Neutrophil (primary cell): ENCODE measurements at regions not wholly inside any gene's neighbourhood (a gene's known extent, or its start where the extent isn't known, plus 50 kb on each side); places are given as distances from the start of the nearest gene placed in this dataset.

Experiments
- H3K27ac ChIP-seq: fragments of 200-600 bp; sonication (generic); 2 replicates; pipeline ENCODE4 v1.5.1; 2016; ENCODE audit warnings: mild to moderate bottlenecking, moderate library complexity
- H3K27me3 ChIP-seq: fragments of 200-600 bp; sonication (generic); 2 replicates; pipeline ENCODE4 v1.6.0; 2016; ENCODE audit warnings: mild to moderate bottlenecking
- H3K36me3 ChIP-seq: fragments of 200-600 bp; sonication (generic); 2 replicates; pipeline ENCODE4 v1.5.1; 2017
- H3K4me1 ChIP-seq, 2 experiments: fragments of 200-600 bp in 1 of 2; sonication (generic) in 1 of 2; 1 replicate in 1 of 2; 2 replicates in 1 of 2; pipeline versions ENCODE4 v1.5.1 to v1.6.1; 2013 to 2016; ENCODE audit warnings: low read depth in 1 of 2, low read length in 1 of 2, mild to moderate bottlenecking in 1 of 2, moderate library complexity in 1 of 2; ENCODE audit not compliant: control insufficient read depth in 1 of 2, insufficient read depth in 1 of 2
- H3K4me3 ChIP-seq, 2 experiments: fragments of 200-600 bp in 1 of 2; sonication (generic) in 1 of 2; 1 replicate in 1 of 2; 2 replicates in 1 of 2; pipeline ENCODE4 v1.5.1; 2013 to 2016; ENCODE audit warnings: low read depth in 1 of 2, low read length in 1 of 2, mild to moderate bottlenecking in 1 of 2, moderate library complexity in 1 of 2
- H3K9me3 ChIP-seq: fragments of 200-600 bp; sonication (generic); 2 replicates; pipeline ENCODE4 v1.5.1; 2016
- CTCF ChIP-seq: fragments of 200-600 bp; sonication (generic); IDR thresholded peaks from 2 replicates; pipeline ENCODE4 v1.5.1; 2016; ENCODE audit warnings: antibody characterized with exemption

GRCh38 chr21:38646213-38646837 lies 148.0 kb upstream of the ERG start:
- Histone ChIP-seq H3K9me3 (no peaks in the 10 kb centered on the region), H3K27ac (no peak overlapping the region), H3K36me3 (no peaks in the 10 kb centered on the region), H3K27me3 (no peaks in the 10 kb centered on the region), H3K4me1 (no peaks in the 10 kb centered on the region), H3K4me3 (no peak overlapping the region)
- TF ChIP-seq CTCF: no peak

DNA sequence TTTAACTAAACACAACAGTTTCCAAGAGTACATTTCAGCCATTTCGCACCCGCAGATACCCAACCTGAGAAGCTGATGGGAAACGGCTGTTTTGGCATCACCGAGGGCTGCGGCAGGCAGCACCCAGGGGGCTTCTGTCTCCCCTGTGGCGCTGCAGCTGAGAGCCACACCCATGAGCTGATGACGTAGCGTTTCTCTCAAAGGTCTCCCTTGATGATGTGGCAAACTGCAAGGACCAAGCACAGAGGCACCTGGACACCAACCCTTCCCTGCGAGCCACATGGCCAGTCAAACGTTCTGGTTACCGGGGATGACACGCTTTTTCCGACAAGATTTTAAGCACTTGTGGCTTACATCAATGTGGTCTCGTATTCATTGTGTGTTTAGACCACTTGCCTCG lies 150.8 kb upstream of the ERG start:
- no peaks in the 10 kb centered on the region for H3K27me3 ChIP-seq
- H3K9me3 ChIP-seq: no peaks in the 10 kb centered on the region
- H3K4me1 ChIP-seq: no peaks in the 10 kb centered on the region
- no peak overlapping the region for H3K27ac ChIP-seq
- no peak for TF ChIP-seq CTCF
- no peak overlapping the region for H3K4me3 ChIP-seq
- no peaks in the 10 kb centered on the region for H3K36me3 ChIP-seq

DNA sequence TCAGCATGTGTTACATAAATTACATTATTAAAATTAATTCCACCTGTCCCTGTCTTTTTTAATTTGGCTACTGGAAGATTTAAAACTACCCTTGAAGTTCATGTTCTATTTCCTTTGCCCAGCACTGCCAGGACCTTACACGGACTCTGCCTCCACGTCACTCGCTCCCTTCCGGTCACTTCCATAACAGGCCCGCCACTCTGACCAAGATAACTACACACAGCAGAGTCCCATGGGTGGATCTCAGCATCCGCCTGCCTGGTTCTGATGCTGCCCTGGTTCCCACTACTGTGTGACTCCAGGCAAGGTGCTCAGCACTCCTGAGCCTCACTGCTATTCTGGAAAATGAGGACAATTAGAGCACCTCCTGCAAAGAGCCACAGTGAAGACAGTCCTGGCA lies 153.3 kb upstream of the ERG start:
- Histone ChIP-seq H3K4me1 (no peaks in the 10 kb centered on the region), H3K27ac (no peak overlapping the region), H3K27me3 (peaks cover 18% of the 10 kb centered on the region), H3K4me3 (no peak overlapping the region), H3K36me3 (no peaks in the 10 kb centered on the region), H3K9me3 (no peaks in the 10 kb centered on the region)
- TF ChIP-seq CTCF: no peak

- H3K4me3 ChIP-seq: no peak overlapping the region
- H3K4me1 ChIP-seq: no peaks in the 10 kb centered on the region
- no peak overlapping the region for H3K27ac ChIP-seq
- no peaks in the 10 kb centered on the region for H3K36me3 ChIP-seq
- no peaks in the 10 kb centered on the region for H3K9me3 ChIP-seq
- no peak for TF ChIP-seq CTCF
- H3K27me3 ChIP-seq: peaks cover 27% of the 10 kb centered on the region
These were observed 153.3 kb upstream of the ETS2 start for GRCh38 chr21:38652396-38652795.

DNA sequence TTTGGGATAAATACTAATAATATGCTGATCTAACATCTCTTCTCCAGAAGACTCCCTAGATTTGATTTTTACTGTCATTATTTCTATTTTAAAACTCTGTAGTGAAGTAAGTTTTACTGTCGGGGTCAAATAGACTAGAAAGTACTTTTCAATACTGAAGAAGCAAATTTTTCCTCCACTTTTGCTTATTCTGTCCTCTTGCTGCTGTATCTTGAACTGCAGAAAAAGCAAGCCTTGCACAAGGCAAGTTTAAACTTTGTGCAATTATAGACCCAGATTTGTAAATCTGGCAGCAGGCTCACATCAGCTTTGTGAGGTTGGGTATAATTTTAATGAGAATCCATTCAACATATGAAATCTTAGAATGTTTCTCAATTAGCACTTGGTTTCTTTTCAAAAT lies 151.1 kb upstream of the ETS2 start:
- no peaks in the 10 kb centered on the region for H3K36me3 ChIP-seq
- no peaks in the 10 kb centered on the region for H3K9me3 ChIP-seq
- H3K4me3 ChIP-seq: no peak overlapping the region
- TF ChIP-seq CTCF: no peak
- H3K27me3 ChIP-seq: peaks cover 48% of the 10 kb centered on the region
- H3K4me1 ChIP-seq: no peaks in the 10 kb centered on the region
- H3K27ac ChIP-seq: no peak overlapping the region

DNA sequence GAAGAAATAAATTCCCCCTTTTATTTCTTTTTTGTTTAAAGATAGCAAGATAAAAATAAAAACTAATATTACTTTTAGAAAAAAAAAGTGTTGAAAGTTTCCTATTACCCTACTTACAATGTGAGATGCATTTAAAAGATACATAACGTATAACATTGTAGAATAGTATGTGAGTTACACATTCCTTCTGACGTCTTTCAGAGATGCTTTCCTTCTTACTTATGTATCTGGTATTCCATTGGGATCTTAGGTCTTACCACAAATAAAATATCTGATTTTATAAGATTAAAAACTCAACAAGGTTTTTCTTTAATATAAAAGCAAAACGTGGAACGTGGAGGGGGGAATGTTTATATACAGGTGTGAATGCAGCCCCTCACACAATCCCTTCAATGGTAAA lies 147.2 kb upstream of the ETS2 start:
- Histone ChIP-seq H3K4me3 (no peak overlapping the region), H3K27ac (no peak overlapping the region), H3K27me3 (peaks cover 88% of the 10 kb centered on the region), H3K9me3 (no peaks in the 10 kb centered on the region), H3K4me1 (peaks cover 18 to 19% of the 10 kb centered on the region in 2 experiments), H3K36me3 (no peaks in the 10 kb centered on the region)
- TF ChIP-seq CTCF: no peak
